ENCODE measurements at regions not wholly inside any gene's neighbourhood (a gene's known extent, or its start where the extent isn't known, plus 50 kb on each side); places are given as distances from the start of the nearest gene placed in this dataset.

DNA sequence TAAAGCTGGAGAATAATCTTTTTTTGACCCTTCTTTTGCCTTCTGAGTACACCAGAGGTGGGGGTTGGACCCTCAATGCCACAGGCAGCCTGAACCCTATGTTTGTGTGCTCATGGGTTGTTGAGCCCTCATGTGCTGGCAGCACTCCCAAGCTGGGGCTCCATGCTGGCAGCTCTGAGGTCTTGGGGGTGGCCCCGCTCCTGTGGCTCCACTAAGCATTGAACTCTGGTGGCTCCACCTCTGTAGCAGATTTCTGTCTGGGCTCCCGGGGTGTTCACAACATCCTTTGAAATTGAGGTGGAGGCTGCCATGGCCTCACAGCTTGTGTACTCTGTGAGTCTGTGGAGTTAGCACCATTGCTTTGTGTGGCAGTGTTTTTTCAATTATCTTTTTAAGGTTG lies 557.4 kb upstream of the SEL1L start:
- Histone ChIP-seq H3K9ac (ENCODE audit: insufficient read depth, low read length, poor library complexity, severe bottlenecking) (no peak overlapping the region), H3K27ac (ENCODE audit: low read depth in 1 of 2, low read length in 2 of 2) (no peak overlapping the region), H3K36me3 (replicated peaks in 1 of 2; ENCODE audit: control insufficient read depth in 1 of 2, insufficient read depth in 2 of 2, low read length in 2 of 2) (no peaks in the 10 kb centered on the region), H3K4me2 (replicated peaks; ENCODE audit: extremely low read depth, low read length, poor library complexity, severe bottlenecking) (no peak overlapping the region), H3K4me1 (ENCODE audit: control insufficient read depth in 1 of 2, insufficient read depth in 2 of 2, low read length in 2 of 2) (no peaks in the 10 kb centered on the region), H3K9me3 (replicated peaks in 1 of 2; ENCODE audit: control insufficient read depth in 1 of 2, insufficient read depth in 1 of 2, low read length in 2 of 2) (no peaks in the 10 kb centered on the region), H2AFZ (ENCODE audit: insufficient read depth, low read depth, low read length, poor library complexity, severe bottlenecking) (no peak overlapping the region), H3K4me3 (replicated peaks in 1 of 3; ENCODE audit: low read depth in 2 of 3, low read length in 3 of 3) (no peak overlapping the region), H4K20me1 (ENCODE audit: insufficient read depth, low read length) (no peaks in the 10 kb centered on the region), H3K79me2 (ENCODE audit: insufficient read depth, low read length) (no peaks in the 10 kb centered on the region), H3K27me3 (ENCODE audit: control insufficient read depth in 2 of 2, insufficient read depth in 2 of 2, low read length in 2 of 2) (no peaks in the 10 kb centered on the region)
- Mint-ChIP-seq H3K27ac (no peak overlapping the region), H3K4me1 (no peaks in the 10 kb centered on the region), H3K36me3 (no peaks in the 10 kb centered on the region), H3K27me3 (ENCODE audit: low read depth in 3 of 3) (no peaks in the 10 kb centered on the region), H3K9me3 (peaks cover 0 to 4% (median 2%) of the 10 kb centered on the region in 7 donors), H3K4me3 (no peak overlapping the region)
- intact Hi-C loops (cut with micrococcal nuclease) = no loop called here
- no peak for DNase-seq
- no peak for TF ChIP-seq CTCF (IDR thresholded peaks at IDR 0.05)
- WGBS (ENCODE audit: insufficient coverage) = 87% methylated on average over 2 of the region's 2 CpGs

- H3K36me3 ChIP-seq (replicated peaks in 1 of 2; ENCODE audit: control insufficient read depth in 1 of 2, insufficient read depth in 2 of 2, low read length in 2 of 2) = no peaks in the 10 kb centered on the region
- WGBS (ENCODE audit: insufficient coverage) = 100% methylated on average over 1 of the region's 5 CpGs
- Mint-ChIP-seq H3K27ac (no peak overlapping the region), H3K36me3 (no peaks in the 10 kb centered on the region), H3K4me1 (no peaks in the 10 kb centered on the region), H3K9me3 (no peaks in the 10 kb centered on the region), H3K27me3 (ENCODE audit: low read depth in 3 of 3) (no peaks in the 10 kb centered on the region), H3K4me3 (no peak overlapping the region)
- DNase-seq = no peak
- no peak overlapping the region for H3K9ac ChIP-seq (ENCODE audit: insufficient read depth, low read length, poor library complexity, severe bottlenecking)
- no peak overlapping the region for H3K4me3 ChIP-seq (replicated peaks in 1 of 3; ENCODE audit: low read depth in 2 of 3, low read length in 3 of 3)
- H4K20me1 ChIP-seq (ENCODE audit: insufficient read depth, low read length) = no peaks in the 10 kb centered on the region
- no peak for TF ChIP-seq CTCF (IDR thresholded peaks at IDR 0.05)
- no peak overlapping the region for H3K4me2 ChIP-seq (replicated peaks; ENCODE audit: extremely low read depth, low read length, poor library complexity, severe bottlenecking)
- H3K27ac ChIP-seq (ENCODE audit: low read depth in 1 of 2, low read length in 2 of 2) = no peak overlapping the region
- H3K9me3 ChIP-seq (replicated peaks in 1 of 2; ENCODE audit: control insufficient read depth in 1 of 2, insufficient read depth in 1 of 2, low read length in 2 of 2) = no peaks in the 10 kb centered on the region
- no peaks in the 10 kb centered on the region for H3K79me2 ChIP-seq (ENCODE audit: insufficient read depth, low read length)
- no peaks in the 10 kb centered on the region for H3K4me1 ChIP-seq (ENCODE audit: control insufficient read depth in 1 of 2, insufficient read depth in 2 of 2, low read length in 2 of 2)
- H3K27me3 ChIP-seq (ENCODE audit: control insufficient read depth in 2 of 2, insufficient read depth in 2 of 2, low read length in 2 of 2) = no peaks in the 10 kb centered on the region
- intact Hi-C loops (cut with micrococcal nuclease) = no loop called here
- no peak overlapping the region for H2AFZ ChIP-seq (ENCODE audit: insufficient read depth, low read depth, low read length, poor library complexity, severe bottlenecking)
Measured at GRCh38 chr14:82094829-82095345, 561.2 kb upstream of the SEL1L start.

Data from CD14-positive monocyte (primary cell).